ENCODE measurements at regions not wholly inside any gene's neighbourhood (a gene's known extent, or its start where the extent isn't known, plus 50 kb on each side); places are given as distances from the start of the nearest gene placed in this dataset.

DNA sequence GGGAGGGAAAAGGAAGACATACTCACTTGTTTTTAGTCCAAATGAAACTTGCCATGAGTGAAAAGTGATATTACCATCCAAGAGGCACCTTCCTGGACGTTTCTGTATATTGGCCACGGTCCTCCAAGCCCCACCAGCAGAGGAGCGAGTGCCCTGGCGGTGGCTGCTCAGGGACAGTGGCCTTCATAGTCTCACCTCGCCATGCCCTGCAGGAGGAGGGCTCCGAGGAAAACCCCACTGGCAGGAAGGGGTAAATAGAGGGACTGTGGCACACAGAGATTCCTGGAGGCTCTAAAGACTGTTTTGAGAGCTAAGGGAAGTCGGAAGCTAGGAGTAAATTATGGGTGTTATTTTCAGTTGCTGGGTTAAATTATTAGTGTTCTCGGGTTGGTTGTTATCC lies 98.4 kb upstream of the UBL3 start:
- Histone ChIP-seq H3K9me3 (ENCODE audit: control extremely low read depth in 1 of 3, control insufficient read depth in 2 of 3, insufficient read depth in 1 of 3, low read length in 2 of 3) (no peaks in the 10 kb centered on the region), H3K4me3 (ENCODE audit: control extremely low read depth in 1 of 5, extremely low read depth in 1 of 5, insufficient read depth in 1 of 5, low read depth in 2 of 5, low read length in 4 of 5) (no peak overlapping the region), H3K4me2 (replicated peaks; ENCODE audit: low read depth, low read length, poor library complexity, severe bottlenecking) (no peak overlapping the region), H3K36me3 (replicated peaks in 1 of 2; ENCODE audit: control extremely low read depth in 1 of 2, control insufficient read depth in 1 of 2, extremely low read depth in 1 of 2, insufficient read depth in 2 of 2, low read length in 1 of 2) (no peaks in the 10 kb centered on the region), H3K9ac (ENCODE audit: low read length) (no peak overlapping the region), H2AFZ (ENCODE audit: insufficient read depth, low read depth, low read length, poor library complexity, severe bottlenecking) (no peak overlapping the region), H3K27me3 (replicated peaks in 1 of 4; ENCODE audit: control extremely low read depth in 1 of 4, control insufficient read depth in 3 of 4, insufficient read depth in 4 of 4, low read length in 3 of 4) (no peaks in the 10 kb centered on the region), H4K20me1 (ENCODE audit: control insufficient read depth, insufficient read depth, low read length, poor library complexity, severe bottlenecking) (no peaks in the 10 kb centered on the region), H3K4me1 (ENCODE audit: control insufficient read depth in 2 of 2, insufficient read depth in 2 of 2, low read length in 2 of 2) (peaks cover 4% of the 10 kb centered on the region in 2 donors), H3K79me2 (ENCODE audit: control insufficient read depth, insufficient read depth, low read length) (no peaks in the 10 kb centered on the region), H3K27ac (ENCODE audit: low read length in 2 of 2) (no peak overlapping the region)
- ChIA-PET POLR2A (no interaction called here), CTCF (no interaction called here)
- Mint-ChIP-seq H3K4me3 (no peak overlapping the region), H3K4me1 (peaks cover 3% of the 10 kb centered on the region), H3K27ac (no peak overlapping the region), H3K27me3 (peaks cover 16% of the 10 kb centered on the region), H3K9me3 (ENCODE audit: insufficient read depth) (no peaks in the 10 kb centered on the region)
- no peak for TF ChIP-seq EZH2 (IDR thresholded peaks at IDR 0.05; ENCODE audit: borderline replicate concordance, insufficient read depth, low read depth, low read length, poor library complexity, severe bottlenecking)
- TF ChIP-seq, protein P1, sequence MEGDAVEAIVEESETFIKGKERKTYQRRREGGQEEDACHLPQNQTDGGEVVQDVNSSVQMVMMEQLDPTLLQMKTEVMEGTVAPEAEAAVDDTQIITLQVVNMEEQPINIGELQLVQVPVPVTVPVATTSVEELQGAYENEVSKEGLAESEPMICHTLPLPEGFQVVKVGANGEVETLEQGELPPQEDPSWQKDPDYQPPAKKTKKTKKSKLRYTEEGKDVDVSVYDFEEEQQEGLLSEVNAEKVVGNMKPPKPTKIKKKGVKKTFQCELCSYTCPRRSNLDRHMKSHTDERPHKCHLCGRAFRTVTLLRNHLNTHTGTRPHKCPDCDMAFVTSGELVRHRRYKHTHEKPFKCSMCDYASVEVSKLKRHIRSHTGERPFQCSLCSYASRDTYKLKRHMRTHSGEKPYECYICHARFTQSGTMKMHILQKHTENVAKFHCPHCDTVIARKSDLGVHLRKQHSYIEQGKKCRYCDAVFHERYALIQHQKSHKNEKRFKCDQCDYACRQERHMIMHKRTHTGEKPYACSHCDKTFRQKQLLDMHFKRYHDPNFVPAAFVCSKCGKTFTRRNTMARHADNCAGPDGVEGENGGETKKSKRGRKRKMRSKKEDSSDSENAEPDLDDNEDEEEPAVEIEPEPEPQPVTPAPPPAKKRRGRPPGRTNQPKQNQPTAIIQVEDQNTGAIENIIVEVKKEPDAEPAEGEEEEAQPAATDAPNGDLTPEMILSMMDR (IDR thresholded peaks at IDR 0.05) = no peak
- 90% methylated on average over 8 of the region's 8 CpGs for WGBS (ENCODE audit: insufficient coverage)
- ATAC-seq (ENCODE audit: low read depth) = no peak
- intact Hi-C loops (cut with micrococcal nuclease) = no loop called here
- no peak for DNase-seq

DNA sequence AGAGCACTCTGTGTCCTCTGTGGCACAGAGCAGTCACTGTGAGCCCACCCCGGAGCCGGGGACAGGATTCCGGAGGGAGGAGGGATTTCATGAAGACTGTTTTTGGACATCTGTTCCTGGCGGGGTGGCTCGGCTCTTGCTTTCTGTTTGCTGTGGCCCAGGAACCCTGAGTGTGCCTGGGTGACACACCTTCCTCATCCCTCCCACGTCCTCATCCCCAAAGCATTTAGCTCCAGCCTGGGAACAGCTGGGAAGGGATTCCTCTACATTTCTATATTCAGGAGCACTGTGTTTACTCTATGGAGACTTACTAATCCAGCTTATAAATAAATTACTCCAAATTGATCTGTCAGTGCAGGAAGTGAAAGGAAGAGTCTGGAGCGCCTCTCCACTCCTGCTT lies 97.8 kb upstream of the UBL3 start:
- H3K9ac ChIP-seq (ENCODE audit: low read length) = no peak overlapping the region
- CTCF ChIA-PET = no interaction called here
- intact Hi-C loops (cut with micrococcal nuclease) = no loop called here
- Mint-ChIP-seq H3K4me1 (no peaks in the 10 kb centered on the region), H3K4me3 (no peak overlapping the region), H3K9me3 (ENCODE audit: insufficient read depth) (no peaks in the 10 kb centered on the region), H3K27ac (no peak overlapping the region), H3K27me3 (peaks cover 16% of the 10 kb centered on the region)
- H3K4me3 ChIP-seq (ENCODE audit: control extremely low read depth in 1 of 5, extremely low read depth in 1 of 5, insufficient read depth in 1 of 5, low read depth in 2 of 5, low read length in 4 of 5) = no peak overlapping the region
- H3K27ac ChIP-seq (ENCODE audit: low read length in 2 of 2) = no peak overlapping the region
- no peak overlapping the region for H2AFZ ChIP-seq (ENCODE audit: insufficient read depth, low read depth, low read length, poor library complexity, severe bottlenecking)
- no peak for ATAC-seq (ENCODE audit: low read depth)
- WGBS (ENCODE audit: insufficient coverage) = 70% methylated on average over 5 of the region's 7 CpGs
- no peaks in the 10 kb centered on the region for H3K27me3 ChIP-seq (replicated peaks in 1 of 4; ENCODE audit: control extremely low read depth in 1 of 4, control insufficient read depth in 3 of 4, insufficient read depth in 4 of 4, low read length in 3 of 4)
- no peaks in the 10 kb centered on the region for H3K9me3 ChIP-seq (ENCODE audit: control extremely low read depth in 1 of 3, control insufficient read depth in 2 of 3, insufficient read depth in 1 of 3, low read length in 2 of 3)
- H3K4me1 ChIP-seq (ENCODE audit: control insufficient read depth in 2 of 2, insufficient read depth in 2 of 2, low read length in 2 of 2) = no peaks in the 10 kb centered on the region
- no peaks in the 10 kb centered on the region for H3K79me2 ChIP-seq (ENCODE audit: control insufficient read depth, insufficient read depth, low read length)
- no peaks in the 10 kb centered on the region for H4K20me1 ChIP-seq (ENCODE audit: control insufficient read depth, insufficient read depth, low read length, poor library complexity, severe bottlenecking)
- POLR2A ChIA-PET = no interaction called here
- no peak overlapping the region for H3K4me2 ChIP-seq (replicated peaks; ENCODE audit: low read depth, low read length, poor library complexity, severe bottlenecking)
- TF ChIP-seq, protein P1 (IDR thresholded peaks at IDR 0.05) = no peak
- TF ChIP-seq EZH2 (IDR thresholded peaks at IDR 0.05; ENCODE audit: borderline replicate concordance, insufficient read depth, low read depth, low read length, poor library complexity, severe bottlenecking) = no peak
- DNase-seq = no peak
- no peaks in the 10 kb centered on the region for H3K36me3 ChIP-seq (replicated peaks in 1 of 2; ENCODE audit: control extremely low read depth in 1 of 2, control insufficient read depth in 1 of 2, extremely low read depth in 1 of 2, insufficient read depth in 2 of 2, low read length in 1 of 2)

All from B cell (primary cell).